GM18868 (cell line): ENCODE measurements at regions not wholly inside any gene's neighbourhood (a gene's known extent, or its start where the extent isn't known, plus 50 kb on each side); places are given as distances from the start of the nearest gene placed in this dataset.
A peak's percentile ranks its signal among the peaks of the same experiment; 100 is the strongest.
"Not testable (repeated sequence)": the region's sequence is repeated elsewhere in the genome, so short reads cannot be mapped to it uniquely, and the experiment has no call there.

Experiments used
- ATAC-seq: cut with Tn5 transposase; IDR thresholded peaks from one replicate; pipeline ENCODE4 v1.9.1; 2021; ENCODE audit warnings: mild to moderate bottlenecking, moderate library complexity; ENCODE audit not compliant: unreplicated experiment

GRCh38 chr21:6482616-6483015, 4038.8 kb upstream of the TPTE start:
- ATAC-seq = not testable (repeated sequence)

GRCh38 chr21:6483645-6484044, 4037.7 kb upstream of the TPTE start:
- ATAC-seq = not testable (repeated sequence)

GRCh38 chr21:6486821-6487220, 4034.6 kb upstream of the TPTE start:
- ATAC-seq = not testable (repeated sequence)

- ATAC-seq = not testable (repeated sequence)
Measured at GRCh38 chr21:6492691-6493090, 4028.7 kb upstream of the TPTE start.

GRCh38 chr21:6493957-6494356, 4027.4 kb upstream of the TPTE start:
- ATAC-seq = not testable (repeated sequence)

- not testable (repeated sequence) for ATAC-seq
Measured at GRCh38 chr21:6496356-6496755, 4025.0 kb upstream of the TPTE start.

GRCh38 chr21:6498716-6499115, 4022.7 kb upstream of the TPTE start:
- peak; percentile 4 for ATAC-seq

GRCh38 chr21:6499128-6499826, 4022.1 kb upstream of the TPTE start:
- peak; percentile 72 for ATAC-seq

GRCh38 chr21:6499866-6500265, 4021.5 kb upstream of the TPTE start:
- not testable (repeated sequence) for ATAC-seq

- ATAC-seq = not testable (repeated sequence)
Measured at GRCh38 chr21:6500681-6501080, 4020.7 kb upstream of the TPTE start.

GRCh38 chr21:6506167-6506894, 4015.1 kb upstream of the TPTE start:
- not testable (repeated sequence) for ATAC-seq

GRCh38 chr21:6507632-6508031, 4013.8 kb upstream of the TPTE start:
- not testable (repeated sequence) for ATAC-seq

- ATAC-seq = not testable (repeated sequence)
Measured at GRCh38 chr21:6521777-6522176, 3999.6 kb upstream of the TPTE start.

GRCh38 chr21:6526213-6526612, 3995.2 kb upstream of the TPTE start:
- not testable (repeated sequence) for ATAC-seq

- ATAC-seq = not testable (repeated sequence)
Measured at GRCh38 chr21:6530655-6531054, 3990.7 kb upstream of the TPTE start.

- not testable (repeated sequence) for ATAC-seq
Measured at GRCh38 chr21:6533261-6533660, 3988.1 kb upstream of the TPTE start.

- ATAC-seq = not testable (repeated sequence)
Measured at GRCh38 chr21:6538320-6538719, 3983.1 kb upstream of the TPTE start.

GRCh38 chr21:6539688-6540087, 3981.7 kb upstream of the TPTE start:
- not testable (repeated sequence) for ATAC-seq

GRCh38 chr21:6541036-6541435, 3980.3 kb upstream of the TPTE start:
- not testable (repeated sequence) for ATAC-seq

- not testable (repeated sequence) for ATAC-seq
Measured at GRCh38 chr21:6545288-6545687, 3976.1 kb upstream of the TPTE start.

- ATAC-seq = not testable (repeated sequence)
Measured at GRCh38 chr21:6551045-6551444, 3970.3 kb upstream of the TPTE start.
